GM18909 (cell line): ENCODE measurements at regions not wholly inside any gene's neighbourhood (a gene's known extent, or its start where the extent isn't known, plus 50 kb on each side); places are given as distances from the start of the nearest gene placed in this dataset.
"Not testable (repeated sequence)": the region's sequence is repeated elsewhere in the genome, so short reads cannot be mapped to it uniquely, and the experiment has no call there.

Source experiments
- ATAC-seq: cut with Tn5 transposase; IDR thresholded peaks from one replicate; pipeline ENCODE4 v1.9.1; 2021; ENCODE audit warnings: mild to moderate bottlenecking; ENCODE audit not compliant: unreplicated experiment, poor library complexity

- ATAC-seq, result no peak
Observed at GRCh38 chr1:112092656-112093371, 103.3 kb upstream of the KCND3 start.

- ATAC-seq, result no peak
Observed at GRCh38 chr1:112093372-112093694, 103.9 kb upstream of the KCND3 start.

- no peak for ATAC-seq
Observed at GRCh38 chr1:112099979-112100378, 110.5 kb upstream of the KCND3 start.

GRCh38 chr1:112105557-112105956, 116.1 kb upstream of the KCND3 start:
- ATAC-seq, result no peak

GRCh38 chr1:112110031-112110430, 120.6 kb upstream of the KCND3 start:
- no peak for ATAC-seq

GRCh38 chr1:112111734-112112133, 122.3 kb upstream of the KCND3 start:
- ATAC-seq, result no peak

- no peak for ATAC-seq
Observed at GRCh38 chr1:112114540-112114939, 125.1 kb upstream of the KCND3 start.

- no peak for ATAC-seq
Observed at GRCh38 chr1:112126598-112126997, 137.1 kb upstream of the KCND3 start.

- not testable (repeated sequence) for ATAC-seq
Observed at GRCh38 chr1:112127606-112128005, 138.1 kb upstream of the KCND3 start.

GRCh38 chr1:112133487-112133886, 144.0 kb upstream of the KCND3 start:
- no peak for ATAC-seq

GRCh38 chr1:112140743-112141142, 151.3 kb upstream of the KCND3 start:
- no peak for ATAC-seq

- no peak for ATAC-seq
Observed at GRCh38 chr1:112141301-112141700, 151.8 kb upstream of the KCND3 start.

- ATAC-seq, result no peak
Observed at GRCh38 chr1:112141923-112142322, 152.5 kb upstream of the KCND3 start.

GRCh38 chr1:112143871-112144441, 154.5 kb upstream of the KCND3 start:
- ATAC-seq, result no peak

GRCh38 chr1:112144733-112145426, 155.4 kb upstream of the KCND3 start:
- ATAC-seq, result no peak

GRCh38 chr1:112146201-112146715, 156.8 kb upstream of the KCND3 start:
- ATAC-seq, result no peak

- not testable (repeated sequence) for ATAC-seq
Observed at GRCh38 chr1:112160214-112160613, 170.7 kb upstream of the KCND3 start.

- ATAC-seq, result no peak
Observed at GRCh38 chr1:112165375-112165774, 175.9 kb upstream of the KCND3 start.

- ATAC-seq, result no peak
Observed at GRCh38 chr1:112169517-112169916, 180.0 kb upstream of the KCND3 start.

GRCh38 chr1:112172294-112172882, 182.9 kb upstream of the KCND3 start:
- no peak for ATAC-seq

GRCh38 chr1:112177314-112177713, 187.8 kb upstream of the KCND3 start:
- no peak for ATAC-seq
